Esophagus muscularis mucosa (tissue), 4 donors: ENCODE measurements at regions not wholly inside any gene's neighbourhood (a gene's known extent, or its start where the extent isn't known, plus 50 kb on each side); places are given as distances from the start of the nearest gene placed in this dataset.

Experiments
- CTCF ChIP-seq, 3 experiments: fragments of 200-600 bp in 2 of 3; fragments of 450-650 bp in 1 of 3; sonication (generic) in 2 of 3; IDR thresholded peaks; one replicate each; pipeline ENCODE4 v1.5.1; 2017 to 2019; ENCODE audit warnings: antibody characterized with exemption in 3 of 3, mild to moderate bottlenecking in 2 of 3, moderate library complexity in 1 of 3
- EP300 ChIP-seq: sonication (generic); formaldehyde crosslinking; IDR thresholded peaks from one replicate; pipeline ENCODE4 v1.6.1; 2017; ENCODE audit warnings: antibody characterized with exemption
- POLR2A ChIP-seq: fragments of 450-650 bp; IDR thresholded peaks from one replicate; pipeline ENCODE4 v1.6.1; 2017; ENCODE audit warnings: antibody characterized with exemption, moderate library complexity, mild to moderate bottlenecking, low read depth
- POLR2AphosphoS5 ChIP-seq, 2 donors: sonication (generic); formaldehyde crosslinking; IDR thresholded peaks; one replicate each; pipeline ENCODE4 v1.6.1; 2017; ENCODE audit warnings: antibody characterized with exemption in 2 of 2

- TF ChIP-seq CTCF (IDR thresholded peaks at IDR 0.05) (no peak), POLR2A (no peak), POLR2AphosphoS5 (IDR thresholded peaks at IDR 0.05) (no peak), EP300 (no peak)
These were observed 411.2 kb upstream of the CHAC2 start for GRCh38 chr2:53356291-53356905.
